NOMO-1 (cell line): ENCODE measurements at regions not wholly inside any gene's neighbourhood (a gene's known extent, or its start where the extent isn't known, plus 50 kb on each side); places are given as distances from the start of the nearest gene placed in this dataset.
A peak's percentile ranks its signal among the peaks of the same experiment; 100 is the strongest.

Experiments
- DNase-seq, 2 experiments: peaks; one replicate each; lab custom pipeline; 2025; ENCODE audit not compliant: unreplicated experiment in 2 of 2; lab: John Stamatoyannopoulos, UW

DNA sequence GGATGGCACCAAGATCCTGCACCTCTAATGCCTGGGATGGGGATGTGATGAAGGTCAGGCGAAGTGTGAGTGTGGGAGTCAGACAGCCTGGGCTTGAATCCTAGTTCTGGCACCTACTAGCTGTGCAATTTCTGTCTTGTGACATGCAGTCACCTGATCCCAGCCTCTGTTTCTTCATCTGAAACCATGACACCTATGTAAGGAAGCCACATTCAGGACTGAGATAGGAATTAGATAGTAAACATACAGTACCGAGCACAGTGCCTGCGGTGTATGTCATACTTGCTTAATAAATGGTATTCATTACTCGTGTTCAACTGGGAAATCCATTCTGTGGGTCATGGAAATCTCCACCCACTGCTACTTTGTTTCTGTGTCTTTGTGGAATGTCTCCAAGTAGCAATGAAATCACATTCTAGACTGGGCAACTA lies 140.6 kb upstream of the STC2 start:
- no peak for DNase-seq

DNA sequence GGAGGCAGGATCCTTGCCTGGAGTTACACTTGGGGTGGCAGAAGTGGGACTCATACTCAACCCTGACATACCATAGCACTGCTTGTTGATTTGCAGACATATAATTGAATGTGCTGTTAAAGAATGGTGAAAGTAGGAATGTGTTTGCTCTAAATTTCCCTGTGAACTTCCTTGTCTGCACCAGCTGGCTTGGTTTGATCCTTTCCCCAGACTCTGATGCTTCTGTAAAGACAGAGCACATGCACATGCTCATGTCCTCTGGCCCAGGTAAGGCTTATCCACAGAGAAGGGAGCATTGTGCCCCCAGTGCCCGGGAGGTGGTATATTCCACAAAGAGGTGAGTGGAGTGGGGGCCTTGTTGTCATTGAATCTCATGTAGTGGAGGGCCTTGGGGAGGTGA lies 138.0 kb upstream of the STC2 start:
- DNase-seq = no peak

DNA sequence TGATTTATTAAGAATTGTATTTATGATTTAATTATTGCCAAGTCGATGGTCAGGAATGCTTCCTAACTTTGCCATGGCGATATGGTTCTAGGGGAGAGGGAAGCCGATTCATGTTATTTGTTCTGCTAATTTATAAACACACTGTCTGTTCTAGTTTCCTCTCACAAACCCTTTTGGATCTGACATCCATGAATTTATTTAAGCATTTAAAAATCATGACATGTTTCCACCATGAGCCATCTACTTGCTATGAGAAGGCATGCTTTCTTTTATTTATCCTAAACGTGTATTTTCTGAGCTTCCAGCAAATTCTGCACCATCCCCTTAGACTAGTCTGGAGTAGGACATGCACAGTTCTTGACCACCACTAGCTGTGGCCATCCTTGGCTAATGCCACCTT lies 136.6 kb upstream of the STC2 start:
- DNase-seq = no peak

DNA sequence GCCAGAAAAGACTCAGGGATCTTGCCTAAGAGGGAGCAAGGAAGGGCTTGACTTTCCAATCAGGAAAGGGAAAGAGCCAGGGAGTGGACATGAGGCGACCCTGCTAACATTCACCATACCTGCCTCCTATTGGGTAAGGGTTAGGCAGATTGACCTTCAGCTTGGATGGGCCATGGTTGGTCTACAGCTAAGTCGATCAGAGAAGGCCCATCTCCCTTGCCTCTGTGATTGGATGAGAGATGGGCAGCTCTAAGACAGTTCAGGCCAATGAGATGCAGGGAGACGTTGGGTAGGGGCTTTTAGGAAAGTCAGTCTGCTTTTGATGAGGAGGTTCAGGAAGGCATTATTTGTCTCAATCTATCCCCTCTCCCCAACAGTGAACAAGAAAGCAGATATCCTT lies 135.0 kb upstream of the STC2 start:
- no peak for DNase-seq

DNA sequence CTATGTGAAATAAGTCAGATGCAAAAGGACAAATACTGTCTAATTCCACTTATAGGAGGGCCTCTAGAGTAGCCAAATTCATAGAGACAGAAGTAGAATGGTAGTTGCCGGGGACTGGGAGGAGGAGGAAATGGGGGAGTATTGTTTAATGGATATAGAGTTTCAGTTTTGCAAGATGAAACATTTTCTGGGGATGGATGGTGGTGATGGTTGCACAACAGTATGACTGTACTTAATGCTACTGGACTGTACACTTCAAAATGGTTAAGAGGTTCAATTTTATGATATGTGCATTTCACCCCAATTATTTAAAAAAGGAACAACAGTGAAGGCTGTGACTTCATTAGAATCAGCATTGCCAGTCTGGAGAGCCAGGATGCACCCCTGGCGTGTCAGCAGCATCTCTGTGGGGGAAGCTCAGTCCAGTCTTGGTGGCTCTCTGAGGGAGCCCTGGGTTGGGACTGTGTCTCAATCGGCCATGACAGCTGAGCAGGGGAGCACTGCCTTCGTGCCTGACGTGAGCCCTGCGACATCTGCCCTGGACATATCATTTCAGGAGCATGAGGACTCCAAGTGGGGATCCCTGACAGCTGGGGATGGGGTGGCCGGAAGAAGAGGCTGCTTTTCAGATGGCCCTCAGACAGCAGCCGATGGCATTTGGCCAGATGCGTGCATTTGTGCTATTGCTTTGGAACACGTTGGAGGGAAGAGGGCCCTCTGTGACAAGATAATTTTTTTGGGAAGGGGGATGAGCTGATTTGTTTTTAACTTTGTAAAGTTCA lies 130.8 kb upstream of the STC2 start:
- DNase-seq = peak; percentile 24 to 32

DNA sequence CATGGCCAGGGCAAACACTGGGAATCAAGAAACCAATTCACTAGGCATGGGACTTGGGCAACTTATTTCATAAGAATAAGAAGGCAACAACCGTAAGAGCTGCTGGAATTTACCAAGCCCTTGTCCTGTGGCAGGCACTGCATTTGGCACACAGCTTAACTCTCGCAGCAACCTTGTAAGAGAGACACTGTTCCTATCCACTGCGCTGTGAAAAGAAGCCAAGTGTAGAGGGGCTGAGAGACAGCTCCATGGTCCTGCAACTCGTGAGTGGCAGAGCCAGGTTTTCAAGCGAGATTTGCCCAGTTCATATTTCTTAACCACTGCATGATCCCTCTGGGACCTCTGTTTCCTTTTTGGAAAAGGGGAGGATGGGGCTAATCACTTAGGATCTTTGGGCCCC lies 129.3 kb upstream of the STC2 start:
- no peak for DNase-seq

DNA sequence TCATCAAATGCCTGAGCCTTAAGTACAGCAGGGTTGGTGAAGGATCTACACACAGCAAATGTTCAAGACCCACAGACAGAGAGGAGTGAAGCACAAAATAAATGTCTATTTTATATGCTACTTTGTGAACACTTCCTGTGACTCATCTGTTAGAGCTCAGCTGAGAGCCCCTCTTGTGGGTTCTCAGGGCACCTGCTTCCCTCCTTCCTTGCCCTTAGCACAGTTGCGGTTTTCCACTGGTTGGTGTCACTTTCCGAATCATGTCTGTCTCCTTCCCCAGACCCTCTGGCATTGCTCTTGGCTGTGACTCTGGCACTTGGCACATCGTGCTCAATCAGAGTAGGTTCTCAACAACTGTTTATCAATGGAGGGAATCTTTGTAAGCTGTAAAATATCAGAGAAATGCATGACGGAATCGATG lies 128.5 kb upstream of the STC2 start:
- peak; percentile 54 to 67 for DNase-seq

DNA sequence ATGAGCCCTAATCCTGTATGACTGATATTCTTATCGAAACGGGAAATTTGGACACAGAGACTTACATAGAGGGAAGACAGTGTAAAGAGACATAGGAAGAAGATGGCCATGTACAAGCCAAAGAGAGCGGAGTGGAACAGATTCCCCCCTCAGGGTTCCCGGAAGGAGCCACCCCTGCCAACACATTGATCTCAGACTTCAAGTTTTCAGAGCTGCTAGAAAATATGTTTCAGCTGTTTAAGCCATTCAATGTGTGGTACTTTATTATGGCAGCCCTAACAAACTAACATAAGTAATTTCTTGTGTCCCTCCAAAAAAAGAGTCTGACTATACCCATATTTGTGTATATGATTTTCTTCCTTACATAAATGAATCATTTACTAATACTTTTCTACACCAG lies 128.0 kb upstream of the STC2 start:
- no peak for DNase-seq

DNA sequence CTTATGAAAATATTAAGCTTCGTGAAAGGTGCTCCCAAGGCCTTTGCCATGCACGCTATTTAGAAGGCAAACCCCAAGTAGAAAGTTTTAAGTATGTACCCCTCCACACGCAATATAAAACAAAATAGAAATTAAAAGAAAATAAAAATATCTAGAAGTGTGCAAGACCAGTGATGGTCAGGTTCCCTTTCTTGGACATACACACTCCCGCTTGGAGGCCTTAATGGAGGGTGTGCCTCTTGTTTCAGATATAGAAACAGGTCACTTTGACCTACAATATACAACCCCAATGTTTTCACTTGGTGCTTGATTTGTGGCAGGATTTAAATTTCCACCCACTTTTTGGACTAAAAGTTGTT lies 127.4 kb upstream of the STC2 start:
- no peak for DNase-seq

DNA sequence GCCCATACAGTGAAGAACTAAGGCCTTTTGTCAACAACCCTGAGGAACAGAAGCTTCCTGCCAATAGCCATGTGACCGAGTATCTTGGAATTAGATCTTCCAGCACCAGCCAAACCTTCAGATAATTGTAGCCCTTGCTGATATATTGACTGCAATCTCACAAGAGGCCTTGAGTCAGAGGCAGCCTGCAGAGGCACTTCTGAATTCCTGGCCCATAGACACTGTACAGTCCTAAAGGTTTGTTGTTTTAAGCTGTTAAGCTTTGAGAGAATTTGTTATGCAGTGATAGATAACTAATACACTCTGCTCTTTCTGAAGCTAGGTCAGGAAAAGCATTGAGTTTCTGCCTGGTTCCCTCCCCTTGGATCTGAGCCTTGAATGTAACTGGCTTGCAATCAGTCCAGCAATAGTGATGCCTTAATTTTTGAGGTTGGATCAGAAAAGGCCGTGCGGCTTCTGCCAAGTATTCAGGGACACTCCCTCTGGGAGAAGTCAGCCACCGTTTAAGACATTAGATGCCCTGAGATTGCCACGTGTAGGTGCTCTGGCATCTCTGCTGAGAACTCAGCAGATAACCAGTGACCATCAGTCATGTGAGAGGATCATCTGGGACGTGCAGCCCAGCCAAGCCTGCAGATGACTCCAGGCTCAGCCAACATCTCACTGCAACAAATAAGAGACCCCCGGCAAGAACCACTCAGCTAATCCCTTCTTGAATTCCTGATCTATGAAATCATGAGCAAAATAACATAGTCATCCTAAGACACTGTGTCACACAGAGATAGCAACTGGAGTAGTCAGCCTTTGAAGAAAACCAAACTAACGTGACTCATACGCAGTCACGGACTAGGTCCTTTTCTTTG lies 126.8 kb upstream of the STC2 start:
- DNase-seq = no peak

DNA sequence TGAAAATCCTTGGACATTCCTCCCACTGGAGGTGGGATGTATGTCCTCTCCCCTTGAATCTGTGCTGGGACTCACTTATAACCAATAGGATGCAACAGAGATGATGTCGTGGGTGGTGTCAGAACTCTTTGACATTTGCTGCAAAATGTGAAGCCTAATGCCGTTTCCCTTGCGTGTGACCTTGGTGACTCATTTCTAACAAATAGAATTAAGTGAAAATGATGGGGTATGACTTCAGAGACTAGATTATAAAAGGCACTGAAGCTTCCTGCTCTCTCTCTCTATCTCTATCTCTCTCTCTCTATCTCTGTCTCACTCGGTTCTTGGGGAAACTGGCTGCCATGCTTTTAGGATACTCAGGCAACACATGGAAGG lies 126.1 kb upstream of the STC2 start:
- no peak for DNase-seq

DNA sequence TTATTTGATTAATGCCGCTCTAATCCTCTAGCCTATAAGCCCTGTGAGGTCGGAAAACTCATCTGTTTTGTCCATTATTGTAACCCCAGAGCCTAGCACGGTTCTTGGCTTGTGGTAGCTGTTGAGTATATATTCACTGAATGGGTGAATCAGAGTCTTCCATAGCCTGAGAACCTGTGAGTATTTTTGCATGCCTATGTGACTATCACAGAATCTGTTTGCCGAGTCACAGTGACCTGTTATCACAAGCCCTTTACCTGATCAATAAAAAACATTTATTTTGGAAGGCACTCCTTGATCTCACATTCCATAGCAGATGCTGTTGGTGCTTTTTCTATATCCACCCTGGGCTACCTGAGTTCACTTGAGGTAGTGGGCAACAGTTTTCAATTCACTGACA lies 125.0 kb upstream of the STC2 start:
- DNase-seq = no peak

DNA sequence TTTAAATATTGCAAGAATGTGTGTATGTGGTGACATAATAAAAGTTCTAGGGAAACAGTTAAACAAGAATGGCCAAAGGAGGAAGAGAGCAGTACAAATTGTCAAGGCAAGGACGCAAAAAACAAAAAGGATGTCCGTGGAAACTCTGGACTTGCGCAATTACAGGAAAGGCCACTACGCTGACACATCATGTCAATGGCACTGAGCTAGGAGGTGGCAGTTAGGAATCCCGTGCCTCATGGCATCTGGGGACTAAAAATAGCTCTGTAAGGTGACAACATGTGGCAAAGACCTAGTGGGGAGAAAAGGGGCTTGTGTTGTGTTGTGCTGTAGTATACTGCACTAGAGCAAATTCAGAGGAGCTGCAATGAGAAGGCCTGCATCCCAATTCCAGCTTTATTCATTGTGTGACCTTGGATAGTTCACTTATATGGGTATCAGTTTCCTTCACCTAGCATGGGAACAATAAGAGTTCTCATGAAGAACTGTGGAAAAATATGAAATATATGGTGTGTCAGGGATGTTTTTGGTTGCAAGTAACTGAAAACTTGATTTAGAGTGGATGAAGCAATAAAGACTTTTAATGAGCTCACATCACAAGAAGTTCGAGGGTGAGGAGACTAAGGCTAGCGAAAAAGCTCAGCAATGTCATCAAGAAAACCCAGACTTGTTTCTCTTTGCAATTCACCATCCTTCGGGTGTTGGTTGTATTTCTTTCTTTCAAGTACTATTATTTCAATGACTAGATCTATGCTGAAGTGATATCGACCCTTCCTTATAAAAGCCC lies 124.1 kb upstream of the STC2 start:
- peak; percentile 84 to 88 for DNase-seq

DNA sequence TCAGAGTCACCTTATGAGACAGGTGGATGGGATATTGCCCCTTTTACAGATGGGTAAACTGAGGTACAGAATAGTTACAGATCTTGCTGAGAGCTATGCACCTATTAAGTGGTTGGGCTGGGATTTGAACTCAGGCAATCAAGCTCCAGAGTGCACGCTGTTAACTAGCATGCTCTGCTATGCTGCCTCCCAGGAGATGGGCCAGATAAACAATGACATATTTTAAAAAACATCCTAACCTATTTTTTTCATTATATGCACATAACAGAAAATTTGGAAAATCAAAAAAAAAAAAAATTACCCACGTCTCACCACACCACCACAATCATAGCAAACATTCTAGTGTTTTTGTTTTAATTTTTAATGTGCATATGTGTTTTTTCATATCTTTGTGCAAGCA lies 123.4 kb upstream of the STC2 start:
- no peak for DNase-seq

DNA sequence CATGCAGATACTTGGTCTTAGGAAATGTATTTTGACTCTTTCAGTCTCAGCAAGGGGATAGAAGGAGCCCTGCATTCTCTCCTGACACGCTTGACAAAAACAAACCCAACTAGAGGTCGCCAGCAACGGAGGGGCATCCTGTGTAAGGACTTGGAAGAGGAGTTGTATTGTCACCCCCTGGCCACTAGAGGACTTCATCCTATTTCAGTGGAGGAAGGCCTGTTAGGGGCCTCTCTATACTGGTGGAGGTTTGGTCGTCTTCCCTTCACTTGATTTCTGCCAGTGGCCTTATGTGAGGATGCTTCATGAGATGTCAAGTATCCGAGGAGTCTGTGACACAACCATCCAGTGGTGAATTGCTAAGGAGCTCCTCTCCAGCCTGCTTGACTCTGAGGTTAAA lies 122.8 kb upstream of the STC2 start:
- DNase-seq = peak in 1 of 2 experiments; percentile 1

DNA sequence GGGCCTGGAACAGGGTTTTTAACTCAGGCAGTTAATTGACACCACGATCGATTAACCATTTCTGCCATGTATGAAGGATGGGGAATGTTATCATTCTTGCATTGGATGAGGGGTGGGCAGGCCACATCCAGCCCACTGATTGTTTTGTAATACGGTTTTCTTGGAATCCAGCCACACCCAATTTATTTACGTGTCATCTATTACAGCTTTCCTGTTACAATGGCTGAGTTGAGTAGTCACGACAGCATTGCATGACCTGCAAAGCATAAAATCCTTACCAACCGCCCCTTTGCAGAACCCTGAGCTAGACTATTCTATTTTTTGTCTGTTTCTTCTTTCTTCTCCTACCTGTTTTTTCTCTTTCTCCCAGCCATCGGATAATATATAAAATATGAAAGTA lies 122.0 kb upstream of the STC2 start:
- DNase-seq = no peak

DNA sequence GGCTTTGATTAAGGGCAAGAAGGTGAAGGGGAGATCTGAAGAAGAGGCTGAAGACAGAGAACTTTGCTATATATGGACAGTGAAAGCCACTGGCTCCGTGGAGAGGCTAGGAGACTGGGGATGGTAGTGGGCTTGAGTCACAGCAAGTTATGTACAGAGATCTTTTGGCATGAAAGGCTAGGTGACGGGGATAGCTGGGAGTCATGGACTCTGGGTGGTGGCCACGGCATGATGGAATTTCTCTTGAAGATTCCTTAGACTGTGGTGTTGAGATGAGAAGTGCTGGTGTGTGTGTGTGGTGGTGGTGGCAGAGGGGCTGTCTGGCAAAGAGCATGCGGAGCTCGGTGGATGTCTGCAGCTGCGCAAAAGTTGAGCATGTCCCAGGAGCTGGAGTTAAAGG lies 120.6 kb upstream of the STC2 start:
- DNase-seq = no peak

DNA sequence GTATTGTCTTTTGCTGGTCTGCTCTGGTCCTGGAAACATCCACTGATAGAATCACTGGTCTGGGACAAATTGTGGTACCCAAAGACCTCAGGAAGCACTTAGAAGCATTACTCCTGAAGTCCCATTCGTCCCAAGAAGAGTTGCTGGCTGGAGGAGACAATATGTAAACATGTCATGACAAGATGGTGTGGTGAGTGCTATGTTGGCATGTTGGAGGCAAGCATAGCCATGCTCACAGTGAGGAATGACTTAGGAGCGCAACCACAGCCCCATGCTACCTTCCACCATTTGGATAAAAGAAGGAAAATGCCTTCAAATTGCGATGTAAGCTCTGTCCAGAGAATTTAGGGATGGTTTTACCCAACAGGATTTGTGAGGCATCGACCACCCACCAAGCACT lies 115.8 kb upstream of the STC2 start:
- no peak for DNase-seq

DNA sequence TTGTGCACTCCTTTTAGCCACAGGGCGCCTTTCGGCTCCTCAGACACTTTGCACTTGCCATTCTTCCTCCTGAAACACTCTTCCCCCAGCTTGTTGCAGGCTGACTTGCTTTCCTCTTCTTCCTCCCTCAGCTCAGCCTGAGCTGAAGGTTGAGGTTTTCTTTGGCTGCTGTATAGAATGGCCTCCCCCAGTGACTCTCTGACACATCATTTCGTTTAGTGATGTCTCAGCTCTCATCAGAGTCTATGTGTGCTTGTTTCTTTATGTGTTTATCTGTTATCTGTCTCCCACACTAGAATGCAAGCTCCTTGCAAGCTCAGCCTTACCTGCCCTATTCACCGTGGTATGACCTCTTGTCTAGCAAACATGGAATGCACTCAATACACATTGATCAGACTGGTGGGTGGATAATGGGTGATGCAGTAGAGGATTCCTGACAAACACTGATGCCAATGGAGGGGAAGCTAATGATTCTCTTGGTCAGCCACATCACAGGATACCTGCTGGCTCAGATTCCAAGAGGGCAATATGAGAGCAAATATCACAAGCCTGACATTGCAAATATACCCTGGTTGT lies 112.9 kb upstream of the STC2 start:
- DNase-seq = no peak

DNA sequence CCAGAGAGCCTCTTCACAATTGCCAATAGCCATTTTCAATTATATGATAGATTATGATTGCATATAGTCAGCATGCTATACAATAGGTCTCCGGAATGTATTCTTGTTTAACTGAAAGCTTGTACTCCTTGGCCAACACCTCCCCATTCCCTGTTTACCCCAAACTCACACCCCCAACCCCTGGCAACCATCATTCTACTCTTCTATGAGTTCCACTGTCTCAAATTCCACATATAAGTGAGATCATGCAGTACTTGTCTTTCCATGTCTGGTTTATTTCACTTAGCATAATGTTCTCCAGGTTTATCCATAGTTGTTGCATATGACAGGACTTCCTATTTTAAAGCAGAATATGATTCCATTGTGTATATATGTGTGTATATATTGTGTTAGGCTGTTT lies 110.7 kb upstream of the STC2 start:
- DNase-seq = no peak

DNA sequence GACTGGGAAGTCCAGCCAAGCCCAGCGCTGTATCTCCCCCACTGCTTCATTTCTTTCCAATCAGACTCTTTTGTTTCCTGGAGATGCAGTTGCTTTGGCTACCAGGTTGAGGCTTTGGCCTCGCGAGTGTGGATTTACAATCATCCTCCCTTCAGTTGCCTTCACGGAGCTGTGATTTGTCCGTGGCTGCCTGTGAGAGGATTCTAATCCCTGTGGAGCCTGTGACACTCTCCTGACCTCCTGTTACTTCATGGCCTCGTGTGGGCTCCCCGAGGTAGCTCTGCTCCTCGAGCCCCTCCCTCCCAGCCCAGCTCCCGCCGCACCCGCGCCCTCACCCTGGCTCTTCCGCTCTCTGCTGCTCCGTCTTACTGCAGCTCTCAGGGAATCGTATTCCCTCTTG lies 107.2 kb upstream of the STC2 start:
- no peak for DNase-seq
